ENCODE measurements at regions not wholly inside any gene's neighbourhood (a gene's known extent, or its start where the extent isn't known, plus 50 kb on each side); places are given as distances from the start of the nearest gene placed in this dataset.

DNA sequence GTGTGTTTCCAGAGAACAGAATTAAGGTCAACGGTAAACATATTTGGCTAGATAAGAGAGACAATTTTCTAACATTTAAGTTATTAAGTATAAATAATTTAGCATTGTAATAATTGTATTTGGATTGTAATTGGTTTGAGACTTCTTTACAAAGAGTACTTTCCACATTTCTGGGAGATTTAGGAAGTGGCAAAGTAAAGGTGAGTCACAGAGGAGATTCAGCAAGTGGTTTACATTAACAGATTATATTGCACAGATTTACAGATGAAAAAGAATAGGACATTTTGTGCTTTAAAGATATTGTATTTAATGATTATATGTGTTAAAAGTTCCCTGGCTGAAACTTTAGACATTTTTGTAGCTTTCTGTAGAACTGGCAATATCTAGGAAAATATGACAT, 584.4 kb upstream of the AADAT start:
- DNase-seq (no peak), ATAC-seq (no peak)
- no peaks in the 10 kb centered on the region for H3K4me1 Mint-ChIP-seq
- H3K27me3 Mint-ChIP-seq: no peaks in the 10 kb centered on the region
- H3K27ac Mint-ChIP-seq: no peak overlapping the region
- no peak overlapping the region for H3K4me3 Mint-ChIP-seq
- peaks cover 10% of the 10 kb centered on the region for H3K9me3 Mint-ChIP-seq (ENCODE audit: low read depth)
- no peaks in the 10 kb centered on the region for H3K36me3 Mint-ChIP-seq
- CTCF ChIA-PET: no interaction called here

DNA sequence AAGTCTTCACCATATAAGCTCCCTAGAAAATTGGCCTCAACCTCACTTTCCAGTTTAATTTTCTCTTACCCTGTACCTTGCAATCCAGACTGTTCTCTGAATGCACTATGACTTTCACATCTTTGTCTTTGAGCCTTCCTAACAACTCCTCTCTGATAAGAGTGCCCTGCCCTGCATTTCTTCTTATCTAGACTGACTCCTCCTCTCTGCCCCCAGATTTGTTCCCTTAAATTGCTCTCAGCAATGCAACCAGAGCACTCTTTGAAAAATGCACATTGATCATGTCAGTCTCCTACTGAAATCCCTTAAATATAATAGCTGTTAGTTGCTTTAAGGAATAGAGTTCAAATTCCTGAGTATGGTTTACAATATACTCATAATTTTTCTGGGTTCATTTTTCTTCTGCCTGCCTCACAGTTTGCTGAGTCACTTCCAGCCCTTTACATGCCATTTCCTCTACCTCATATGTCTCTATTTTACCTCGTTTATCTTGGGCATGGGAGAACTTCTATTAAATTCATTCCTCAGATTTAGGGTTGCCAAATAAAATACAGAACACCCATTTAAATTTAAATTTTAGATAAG, 582.7 kb upstream of the AADAT start:
- Mint-ChIP-seq H3K36me3 (no peaks in the 10 kb centered on the region), H3K4me1 (no peaks in the 10 kb centered on the region), H3K27ac (no peak overlapping the region), H3K4me3 (no peak overlapping the region), H3K27me3 (no peaks in the 10 kb centered on the region), H3K9me3 (ENCODE audit: low read depth) (peaks cover 8% of the 10 kb centered on the region)
- ATAC-seq (no peak), DNase-seq (no peak)
- CTCF ChIA-PET: no interaction called here

DNA sequence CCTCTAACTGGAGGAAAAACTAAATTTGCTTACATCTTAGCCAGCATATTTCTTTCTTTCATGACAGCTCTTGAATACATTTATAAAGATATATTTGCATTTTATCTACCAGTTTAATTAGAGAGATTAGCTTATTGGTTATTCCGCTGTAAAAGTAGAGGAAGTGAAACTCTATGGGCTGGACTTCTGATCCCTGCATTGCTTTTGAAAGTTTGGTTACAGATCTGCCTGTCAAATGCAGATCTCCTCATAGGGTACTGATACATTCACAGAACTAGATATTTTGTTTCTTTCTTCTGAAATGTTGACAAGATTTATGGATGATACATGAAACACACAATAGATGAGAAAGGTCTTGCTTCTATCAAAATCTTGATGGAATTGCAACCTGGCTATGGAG, 581.4 kb upstream of the AADAT start:
- peaks cover 8% of the 10 kb centered on the region for H3K9me3 Mint-ChIP-seq (ENCODE audit: low read depth)
- no peaks in the 10 kb centered on the region for H3K27me3 Mint-ChIP-seq
- no peak overlapping the region for H3K4me3 Mint-ChIP-seq

DNA sequence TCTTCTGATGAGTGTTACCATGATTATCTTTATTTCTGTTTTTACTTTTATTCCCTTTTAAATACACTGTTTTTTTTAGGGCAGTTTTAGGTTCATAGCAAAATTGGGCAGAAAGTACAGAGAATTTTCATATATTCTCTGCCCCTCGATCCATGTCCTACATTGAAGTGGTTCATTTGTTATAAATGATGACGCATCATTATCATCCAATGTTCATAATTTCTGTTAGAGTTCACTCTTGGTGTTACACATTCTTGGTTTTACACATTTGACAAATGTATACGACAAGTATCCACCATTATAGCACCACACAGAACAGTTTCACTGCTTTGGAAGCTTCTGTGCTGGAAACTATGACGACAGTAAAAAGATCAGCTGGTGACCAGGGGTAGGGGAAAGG, 578.1 kb upstream of the AADAT start:
- Mint-ChIP-seq H3K4me3 (no peak overlapping the region), H3K9me3 (ENCODE audit: low read depth) (peaks cover 11% of the 10 kb centered on the region), H3K4me1 (no peaks in the 10 kb centered on the region), H3K27me3 (no peaks in the 10 kb centered on the region), H3K27ac (no peak overlapping the region), H3K36me3 (no peaks in the 10 kb centered on the region)
- DNase-seq: no peak
- ATAC-seq: no peak
- CTCF ChIA-PET: no interaction called here

More for the DNA sequence above, 581.4 kb upstream of the AADAT start:
- CTCF ChIA-PET: no interaction called here
- DNase-seq (no peak), ATAC-seq (no peak)
- H3K4me1 Mint-ChIP-seq: no peaks in the 10 kb centered on the region
- no peak overlapping the region for H3K27ac Mint-ChIP-seq
- H3K36me3 Mint-ChIP-seq: no peaks in the 10 kb centered on the region

DNA sequence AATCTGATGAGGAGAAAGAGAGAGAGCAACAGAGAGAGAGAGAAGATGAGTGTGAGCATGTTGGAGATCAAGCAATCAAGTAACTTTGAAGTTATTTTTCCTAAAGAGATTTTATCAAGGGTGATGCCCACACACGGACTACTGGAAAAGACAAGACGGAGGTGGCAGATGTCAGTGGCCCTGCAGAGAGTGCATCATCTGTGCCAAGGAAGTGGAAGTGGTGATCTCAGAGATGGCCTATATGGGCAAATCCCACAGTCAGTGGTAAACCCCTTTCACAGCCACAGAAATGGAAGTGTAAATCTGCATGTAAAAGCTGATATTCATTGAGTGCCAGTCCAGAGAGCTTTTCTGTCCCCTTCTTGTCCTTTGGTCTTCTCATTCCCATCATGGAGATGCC, 577.2 kb upstream of the AADAT start:
- Mint-ChIP-seq H3K27me3 (no peaks in the 10 kb centered on the region), H3K27ac (no peak overlapping the region), H3K36me3 (no peaks in the 10 kb centered on the region), H3K4me1 (no peaks in the 10 kb centered on the region), H3K9me3 (ENCODE audit: low read depth) (peaks cover 11% of the 10 kb centered on the region), H3K4me3 (no peak overlapping the region)
- DNase-seq: no peak
- ATAC-seq: no peak
- CTCF ChIA-PET: no interaction called here

DNA sequence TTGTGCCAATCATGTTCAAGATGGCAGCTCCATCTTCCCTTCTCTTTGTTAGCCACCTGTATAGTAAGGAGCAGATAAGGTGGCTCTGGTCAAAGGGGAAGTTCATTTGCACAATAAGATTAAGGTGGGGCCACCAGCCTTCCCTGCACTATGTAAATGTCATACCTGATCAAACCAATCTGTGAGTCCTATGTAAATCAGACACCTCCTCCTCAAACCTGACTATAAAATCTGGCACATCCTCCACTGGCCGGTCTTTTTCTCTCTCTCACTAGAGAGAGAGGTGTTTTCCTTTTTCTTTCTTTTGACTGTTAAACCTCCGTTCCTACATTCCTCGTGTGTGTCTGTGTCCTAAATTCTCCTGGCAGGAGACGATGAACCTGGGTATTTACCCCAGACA, 572.5 kb upstream of the AADAT start:
- DNase-seq: no peak
- Mint-ChIP-seq H3K36me3 (no peaks in the 10 kb centered on the region), H3K4me3 (no peak overlapping the region), H3K4me1 (no peaks in the 10 kb centered on the region), H3K9me3 (ENCODE audit: low read depth) (peaks cover 7% of the 10 kb centered on the region), H3K27me3 (no peaks in the 10 kb centered on the region), H3K27ac (no peak overlapping the region)
- no peak for ATAC-seq
- CTCF ChIA-PET: no interaction called here

DNA sequence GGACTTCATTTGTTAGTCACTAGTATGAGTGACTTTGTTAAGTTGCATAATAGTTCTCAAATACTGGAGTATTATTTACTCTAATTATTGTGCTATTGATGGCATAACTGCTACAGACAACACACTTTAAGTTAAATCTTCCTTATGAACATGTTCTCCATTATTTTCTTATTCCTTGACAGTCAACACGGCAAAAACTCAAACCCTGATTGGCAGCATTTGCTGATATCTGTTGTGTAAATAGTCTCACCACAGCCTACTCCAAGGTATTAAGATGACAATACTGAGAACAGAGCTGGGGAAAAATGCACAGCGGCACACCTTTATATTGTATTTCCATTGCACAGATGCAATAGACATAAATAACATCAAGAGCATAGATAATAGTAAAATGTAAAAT, 568.0 kb upstream of the AADAT start:
- ATAC-seq: no peak
- CTCF ChIA-PET: no interaction called here
- H3K27me3 Mint-ChIP-seq: no peaks in the 10 kb centered on the region
- H3K36me3 Mint-ChIP-seq: no peaks in the 10 kb centered on the region
- peaks cover 4% of the 10 kb centered on the region for H3K9me3 Mint-ChIP-seq (ENCODE audit: low read depth)
- H3K4me1 Mint-ChIP-seq: no peaks in the 10 kb centered on the region
- no peak overlapping the region for H3K27ac Mint-ChIP-seq
- no peak for DNase-seq
- no peak overlapping the region for H3K4me3 Mint-ChIP-seq

DNA sequence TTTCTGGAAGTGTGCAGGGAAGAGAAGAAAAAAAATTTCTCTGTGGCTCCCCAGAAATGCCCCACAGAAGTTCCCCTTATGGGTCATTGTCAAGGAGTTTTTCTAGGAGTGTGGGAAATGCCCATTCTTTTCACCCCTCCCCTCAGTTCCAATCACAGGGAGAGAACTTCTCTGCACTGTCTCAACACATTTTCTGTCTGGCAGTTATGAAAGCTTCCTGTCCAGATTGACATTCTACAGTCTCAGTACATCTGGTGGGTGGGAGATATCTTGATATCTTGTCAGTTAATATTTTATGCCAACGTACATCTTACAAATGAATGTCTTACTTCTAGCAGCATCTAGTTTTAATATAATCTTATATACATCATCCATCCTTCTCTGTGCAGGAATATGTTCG, 566.8 kb upstream of the AADAT start:
- H3K27ac Mint-ChIP-seq: no peak overlapping the region
- H3K4me3 Mint-ChIP-seq: no peak overlapping the region
- CTCF ChIA-PET: no interaction called here
- H3K27me3 Mint-ChIP-seq: no peaks in the 10 kb centered on the region
- H3K36me3 Mint-ChIP-seq: no peaks in the 10 kb centered on the region
- no peaks in the 10 kb centered on the region for H3K4me1 Mint-ChIP-seq
- no peaks in the 10 kb centered on the region for H3K9me3 Mint-ChIP-seq (ENCODE audit: low read depth)
- ATAC-seq (no peak), DNase-seq (no peak)

DNA sequence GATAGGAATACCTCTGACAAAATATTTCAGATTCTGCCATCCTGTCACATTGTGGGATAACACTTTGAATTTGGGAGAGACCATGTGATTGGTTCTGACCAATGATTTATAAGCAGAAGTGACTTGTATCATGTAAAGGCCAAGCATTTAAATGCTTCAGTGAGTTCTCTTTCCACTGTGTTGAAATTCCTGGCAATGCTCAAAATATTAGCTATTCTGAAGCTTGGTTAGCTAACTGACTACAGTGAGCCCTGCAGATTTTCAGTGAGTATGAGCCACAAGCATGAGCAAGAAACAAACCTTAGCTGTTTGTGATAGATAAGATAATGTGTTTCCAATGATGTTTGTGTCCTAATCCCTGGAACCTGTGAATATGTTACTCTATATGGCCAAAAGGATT, 562.8 kb upstream of the AADAT start:
- CTCF ChIA-PET: no interaction called here
- Mint-ChIP-seq H3K9me3 (ENCODE audit: low read depth) (no peaks in the 10 kb centered on the region), H3K4me3 (no peak overlapping the region), H3K27me3 (no peaks in the 10 kb centered on the region), H3K4me1 (no peaks in the 10 kb centered on the region), H3K36me3 (no peaks in the 10 kb centered on the region), H3K27ac (no peak overlapping the region)
- DNase-seq (no peak), ATAC-seq (no peak)

DNA sequence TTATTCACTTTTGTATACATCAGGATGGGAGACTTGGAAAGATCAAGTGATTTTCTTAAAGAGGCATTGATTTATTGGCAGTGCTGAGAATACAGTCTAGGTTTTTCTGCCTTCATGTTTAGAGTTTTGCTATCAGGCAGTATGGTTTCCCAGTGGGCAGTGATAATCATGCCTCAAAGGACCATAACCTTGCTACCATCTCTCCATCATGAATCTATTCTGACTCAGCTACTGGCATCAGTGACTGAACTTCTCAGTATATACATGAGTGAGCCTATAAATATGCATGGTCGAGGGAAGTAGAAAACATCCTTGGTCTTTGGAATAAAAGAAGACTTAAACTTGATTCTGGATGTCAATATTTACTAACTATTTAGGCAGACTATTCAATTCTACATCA, 562.0 kb upstream of the AADAT start:
- DNase-seq: no peak
- Mint-ChIP-seq H3K9me3 (ENCODE audit: low read depth) (no peaks in the 10 kb centered on the region), H3K4me3 (no peak overlapping the region), H3K4me1 (no peaks in the 10 kb centered on the region), H3K27me3 (no peaks in the 10 kb centered on the region), H3K36me3 (no peaks in the 10 kb centered on the region), H3K27ac (no peak overlapping the region)
- CTCF ChIA-PET: no interaction called here
- ATAC-seq: no peak

DNA sequence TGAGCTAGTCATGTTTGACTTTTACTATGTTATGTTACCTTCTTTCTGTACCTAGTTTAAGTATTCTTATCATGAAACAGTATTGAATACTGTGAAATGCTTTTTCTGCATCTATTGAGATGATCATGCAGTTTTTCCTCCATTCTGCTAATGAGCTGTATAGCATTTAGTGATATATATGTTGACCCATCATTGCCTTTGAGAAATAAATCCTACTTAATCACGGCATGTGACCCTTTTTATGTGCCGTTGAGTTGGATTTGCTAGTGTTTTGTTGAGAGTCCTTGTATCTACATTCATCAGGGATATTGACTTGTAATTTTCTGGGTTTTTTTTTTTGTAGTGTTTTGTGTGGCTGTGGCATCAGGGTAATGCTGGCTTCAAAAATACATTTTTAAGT, 537.7 kb upstream of the AADAT start:
- H3K36me3 Mint-ChIP-seq: no peaks in the 10 kb centered on the region
- DNase-seq (no peak), ATAC-seq (no peak)
- no peaks in the 10 kb centered on the region for H3K27me3 Mint-ChIP-seq
- no peak overlapping the region for H3K4me3 Mint-ChIP-seq
- peaks cover 13% of the 10 kb centered on the region for H3K9me3 Mint-ChIP-seq (ENCODE audit: low read depth)
- H3K27ac Mint-ChIP-seq: no peak overlapping the region
- no peaks in the 10 kb centered on the region for H3K4me1 Mint-ChIP-seq
- CTCF ChIA-PET: no interaction called here

DNA sequence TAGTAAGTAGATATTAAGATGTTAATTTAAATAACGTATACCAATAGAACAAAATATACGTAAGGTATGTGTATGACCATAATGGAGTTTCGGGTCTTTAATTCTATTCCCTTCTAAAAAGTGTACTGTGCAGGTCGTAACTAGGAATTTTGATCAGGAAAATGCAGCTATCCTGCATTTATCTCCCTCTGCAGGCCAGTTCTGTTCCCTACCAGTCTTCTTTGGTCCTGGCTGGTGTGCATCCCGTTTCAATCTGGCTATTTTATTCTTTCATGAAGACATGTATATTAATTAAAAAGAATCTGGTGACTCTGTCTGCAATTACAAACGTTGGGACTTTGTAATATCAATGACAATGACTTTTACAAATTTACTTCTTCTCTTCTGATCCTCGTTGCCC, 534.1 kb upstream of the AADAT start:
- H3K9me3 Mint-ChIP-seq (ENCODE audit: low read depth): peaks cover 5% of the 10 kb centered on the region
- no peak overlapping the region for H3K27ac Mint-ChIP-seq
- H3K4me3 Mint-ChIP-seq: no peak overlapping the region
- CTCF ChIA-PET: no interaction called here
- H3K4me1 Mint-ChIP-seq: no peaks in the 10 kb centered on the region
- no peak for ATAC-seq
- H3K27me3 Mint-ChIP-seq: no peaks in the 10 kb centered on the region
- no peaks in the 10 kb centered on the region for H3K36me3 Mint-ChIP-seq
- no peak for DNase-seq

DNA sequence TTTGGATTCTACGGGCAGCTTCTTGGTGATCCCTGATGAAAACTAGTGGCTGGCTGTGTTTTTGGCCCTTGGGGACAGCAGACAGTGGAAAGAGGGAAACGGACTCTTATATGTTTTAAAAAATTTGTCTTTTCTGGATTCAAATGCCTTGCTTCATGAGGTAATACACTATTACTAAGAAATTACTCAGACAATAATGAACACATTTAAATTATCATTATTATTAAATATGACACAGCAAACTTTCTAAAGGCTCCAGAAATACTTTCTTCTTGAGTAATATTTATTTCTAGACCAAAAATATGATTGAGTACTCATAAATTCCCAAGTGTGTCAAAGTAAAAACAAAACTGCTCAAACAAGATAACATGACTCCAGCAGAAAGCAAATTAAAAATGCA, 520.7 kb upstream of the AADAT start:
- CTCF ChIA-PET: no interaction called here
- Mint-ChIP-seq H3K9me3 (ENCODE audit: low read depth) (peaks cover 3% of the 10 kb centered on the region), H3K4me1 (no peaks in the 10 kb centered on the region), H3K27ac (no peak overlapping the region), H3K27me3 (no peaks in the 10 kb centered on the region), H3K4me3 (no peak overlapping the region), H3K36me3 (no peaks in the 10 kb centered on the region)
- DNase-seq (no peak), ATAC-seq (no peak)

DNA sequence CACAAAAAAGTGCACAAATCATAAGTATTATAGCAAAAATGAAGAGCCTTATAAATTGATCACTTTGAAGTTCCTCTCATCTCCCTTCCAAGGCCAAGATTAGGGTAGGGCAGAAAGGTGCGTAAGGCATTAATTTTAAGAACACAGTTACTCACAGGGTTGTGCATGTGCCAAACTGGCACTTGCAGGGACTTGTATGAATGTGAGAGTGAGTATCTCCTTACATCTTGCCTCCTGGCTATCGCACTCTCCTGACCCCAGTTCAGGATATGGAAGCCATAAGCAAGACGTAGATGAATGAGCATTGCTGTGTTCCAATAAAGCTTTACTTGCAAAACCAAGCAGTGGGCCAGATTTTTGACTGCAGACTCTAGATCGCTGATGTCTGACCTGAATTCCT, 510.1 kb upstream of the AADAT start:
- ATAC-seq (no peak), DNase-seq (no peak)
- Mint-ChIP-seq H3K27ac (no peak overlapping the region), H3K4me3 (no peak overlapping the region), H3K4me1 (no peaks in the 10 kb centered on the region), H3K27me3 (no peaks in the 10 kb centered on the region), H3K9me3 (ENCODE audit: low read depth) (peaks cover 5% of the 10 kb centered on the region), H3K36me3 (no peaks in the 10 kb centered on the region)
- CTCF ChIA-PET: no interaction called here

DNA sequence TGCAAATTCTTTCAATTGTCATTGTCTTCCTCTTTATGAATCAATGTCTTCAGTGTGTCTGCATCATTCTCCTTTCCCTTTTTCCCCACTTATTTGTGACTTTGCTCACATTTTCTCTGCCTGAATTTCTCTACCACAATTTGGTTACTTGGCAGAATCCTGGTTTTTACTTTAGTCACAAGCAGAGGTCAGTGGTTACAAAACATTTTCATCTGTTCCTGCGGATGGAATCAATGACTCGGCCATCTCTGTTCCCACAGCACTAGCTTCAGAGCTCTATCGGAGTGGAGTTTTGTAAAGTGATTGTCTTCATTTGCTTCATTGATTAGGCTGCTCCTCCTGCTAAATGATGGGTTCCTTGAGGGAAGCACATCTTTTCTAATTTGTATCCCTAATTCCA, 501.3 kb upstream of the AADAT start:
- H3K36me3 Mint-ChIP-seq: no peaks in the 10 kb centered on the region
- peaks cover 15% of the 10 kb centered on the region for H3K9me3 Mint-ChIP-seq (ENCODE audit: low read depth)
- ATAC-seq: no peak
- H3K27me3 Mint-ChIP-seq: no peaks in the 10 kb centered on the region
- CTCF ChIA-PET: no interaction called here
- H3K4me1 Mint-ChIP-seq: no peaks in the 10 kb centered on the region
- DNase-seq: no peak
- no peak overlapping the region for H3K27ac Mint-ChIP-seq
- H3K4me3 Mint-ChIP-seq: no peak overlapping the region
